ENCODE measurements at regions not wholly inside any gene's neighbourhood (a gene's known extent, or its start where the extent isn't known, plus 50 kb on each side); places are given as distances from the start of the nearest gene placed in this dataset.

DNA sequence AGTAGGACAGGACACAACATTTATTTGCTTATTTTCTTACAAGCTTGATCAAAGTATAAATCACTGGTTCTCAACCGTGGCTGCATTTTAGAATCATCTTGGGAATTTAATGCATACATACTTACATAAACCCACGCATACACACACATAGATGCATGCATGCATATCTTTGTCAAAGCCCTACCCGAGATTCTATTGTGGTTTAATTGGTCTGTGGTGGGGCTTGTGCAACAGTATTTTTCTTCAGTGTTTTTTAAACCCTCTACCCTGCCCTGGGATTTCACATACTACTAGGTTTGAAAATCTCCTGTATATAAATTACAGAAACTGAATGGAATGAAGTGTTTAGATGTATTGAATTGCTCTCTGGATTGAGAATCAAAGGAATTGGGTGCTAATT is 1166.2 kb downstream of the MAT2B start:
- no peak for FAIRE-seq
- no peak overlapping the region for H3K9ac ChIP-seq (ENCODE audit: insufficient read depth, low read depth, low read length)
- DNase-seq (ENCODE audit: low spot score): no peak
- H3K36me3 ChIP-seq (replicated peaks in 1 of 2; ENCODE audit: control insufficient read depth in 1 of 2, insufficient read depth in 2 of 2, low read length in 2 of 2): no peaks in the 10 kb centered on the region
- ChIA-PET POLR2A (no interaction called here), CTCF (ENCODE audit: low intra/inter-chr PET ratio, low total read pairs) (no interaction called here)
- no peak overlapping the region for H3K4me3 ChIP-seq (replicated peaks in 1 of 3; ENCODE audit: insufficient read depth in 1 of 3, low read depth in 2 of 3, low read length in 3 of 3)
- no peaks in the 10 kb centered on the region for H3K4me1 ChIP-seq (ENCODE audit: insufficient read depth, low read length)
- H3K27ac ChIP-seq (ENCODE audit: extremely low read length, insufficient read depth, low read length): no peak overlapping the region
- no peak for ATAC-seq
- TF ChIP-seq ELF4 (CRISPR knock-in tag; IDR thresholded peaks at IDR 0.05; ENCODE audit: borderline replicate concordance) (no peak), NFKBIZ (CRISPR knock-in tag; IDR thresholded peaks at IDR 0.05) (no peak), TBX2 (CRISPR knock-in tag; IDR thresholded peaks at IDR 0.05; ENCODE audit: borderline replicate concordance) (no peak), ZNF772 (CRISPR knock-in tag; IDR thresholded peaks at IDR 0.05) (no peak), ZNF343 (CRISPR knock-in tag; IDR thresholded peaks at IDR 0.05) (no peak), ZNF33B (CRISPR knock-in tag; IDR thresholded peaks at IDR 0.05) (no peak), KLF11 (CRISPR knock-in tag; IDR thresholded peaks at IDR 0.05) (no peak)
- TF ChIP-seq, protein P1, sequence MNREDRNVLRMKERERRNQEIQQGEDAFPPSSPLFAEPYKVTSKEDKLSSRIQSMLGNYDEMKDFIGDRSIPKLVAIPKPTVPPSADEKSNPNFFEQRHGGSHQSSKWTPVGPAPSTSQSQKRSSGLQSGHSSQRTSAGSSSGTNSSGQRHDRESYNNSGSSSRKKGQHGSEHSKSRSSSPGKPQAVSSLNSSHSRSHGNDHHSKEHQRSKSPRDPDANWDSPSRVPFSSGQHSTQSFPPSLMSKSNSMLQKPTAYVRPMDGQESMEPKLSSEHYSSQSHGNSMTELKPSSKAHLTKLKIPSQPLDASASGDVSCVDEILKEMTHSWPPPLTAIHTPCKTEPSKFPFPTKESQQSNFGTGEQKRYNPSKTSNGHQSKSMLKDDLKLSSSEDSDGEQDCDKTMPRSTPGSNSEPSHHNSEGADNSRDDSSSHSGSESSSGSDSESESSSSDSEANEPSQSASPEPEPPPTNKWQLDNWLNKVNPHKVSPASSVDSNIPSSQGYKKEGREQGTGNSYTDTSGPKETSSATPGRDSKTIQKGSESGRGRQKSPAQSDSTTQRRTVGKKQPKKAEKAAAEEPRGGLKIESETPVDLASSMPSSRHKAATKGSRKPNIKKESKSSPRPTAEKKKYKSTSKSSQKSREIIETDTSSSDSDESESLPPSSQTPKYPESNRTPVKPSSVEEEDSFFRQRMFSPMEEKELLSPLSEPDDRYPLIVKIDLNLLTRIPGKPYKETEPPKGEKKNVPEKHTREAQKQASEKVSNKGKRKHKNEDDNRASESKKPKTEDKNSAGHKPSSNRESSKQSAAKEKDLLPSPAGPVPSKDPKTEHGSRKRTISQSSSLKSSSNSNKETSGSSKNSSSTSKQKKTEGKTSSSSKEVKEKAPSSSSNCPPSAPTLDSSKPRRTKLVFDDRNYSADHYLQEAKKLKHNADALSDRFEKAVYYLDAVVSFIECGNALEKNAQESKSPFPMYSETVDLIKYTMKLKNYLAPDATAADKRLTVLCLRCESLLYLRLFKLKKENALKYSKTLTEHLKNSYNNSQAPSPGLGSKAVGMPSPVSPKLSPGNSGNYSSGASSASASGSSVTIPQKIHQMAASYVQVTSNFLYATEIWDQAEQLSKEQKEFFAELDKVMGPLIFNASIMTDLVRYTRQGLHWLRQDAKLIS (CRISPR knock-in tag; IDR thresholded peaks at IDR 0.05): no peak
- no peaks in the 10 kb centered on the region for H3K79me2 ChIP-seq (ENCODE audit: insufficient read depth, low read length)
- H3K27me3 ChIP-seq (ENCODE audit: control insufficient read depth in 1 of 2, insufficient read depth in 2 of 2, low read length in 2 of 2): no peaks in the 10 kb centered on the region
- no peak overlapping the region for H3K4me2 ChIP-seq (ENCODE audit: low read depth, low read length)
- in situ Hi-C loops (cut with HindIII; ENCODE audit: extremely low pct_ligation_motif_present, low pct_unique_long_range_greater_than_20kb): no loop called here
- H2AFZ ChIP-seq (ENCODE audit: low read length): no peak overlapping the region
- no TSS peak for BruUV-seq (replicated peaks)
- intact Hi-C loops (cut with micrococcal nuclease; ENCODE audit: unreplicated experiment): loop anchor here (2.0 to 5.0 kb wide), 2 partner anchors 659 to 1109 kb away; no protein-coding TSS in a partner anchor
- peaks cover 24% of the 10 kb centered on the region for H3K9me3 ChIP-seq (ENCODE audit: low read length)
- WGBS (ENCODE audit: low lambda C conversion rate): 0% methylated on average over 3 of the region's 3 CpGs
- H4K20me1 ChIP-seq (ENCODE audit: insufficient read depth, low read length): no peaks in the 10 kb centered on the region
